Astrocyte (in vitro differentiated cells and primary cell): ENCODE measurements at regions not wholly inside any gene's neighbourhood (a gene's known extent, or its start where the extent isn't known, plus 50 kb on each side); places are given as distances from the start of the nearest gene placed in this dataset.

Experiments used
- DNase-seq: peaks from one replicate; pipeline ENCODE4 v3.0.0-alpha.2; 2010; ENCODE audit warnings: low read depth
- FAIRE-seq: peaks from 2 replicates; lab custom pipeline; 2011; peaks lifted over from hg19 to GRCh38; lab: Jason Lieb, UNC
- H2AFZ ChIP-seq: 2 replicates; pipeline ENCODE4 v1.6.0; 2012; ENCODE audit warnings: low read depth, low read length, inconsistent platforms
- H3K27ac ChIP-seq: 2 replicates; pipeline ENCODE4 v1.5.1; 2011; ENCODE audit warnings: low read depth, low read length, inconsistent platforms
- H3K27me3 ChIP-seq: 2 replicates; pipeline ENCODE4 v1.6.0; 2011; ENCODE audit warnings: low read length, inconsistent platforms; ENCODE audit not compliant: insufficient read depth
- H3K36me3 ChIP-seq: 2 replicates; pipeline ENCODE4 v1.5.1; 2011; ENCODE audit warnings: low read length, inconsistent platforms; ENCODE audit not compliant: insufficient read depth
- H3K4me1 ChIP-seq: 2 replicates; pipeline ENCODE4 v1.5.1; 2011; ENCODE audit warnings: low read length, inconsistent platforms; ENCODE audit not compliant: insufficient read depth
- H3K4me2 ChIP-seq: 2 replicates; pipeline ENCODE4 v1.6.0; 2012; ENCODE audit warnings: low read length, inconsistent platforms
- H3K4me3 ChIP-seq: 2 replicates; pipeline ENCODE4 v1.5.1; 2011; ENCODE audit warnings: low read depth, mild to moderate bottlenecking, low read length, inconsistent platforms; ENCODE audit not compliant: insufficient read depth
- H3K79me2 ChIP-seq: 2 replicates; pipeline ENCODE4 v1.6.0; 2012; ENCODE audit warnings: mild to moderate bottlenecking, low read length, inconsistent platforms; ENCODE audit not compliant: insufficient read depth
- H3K9ac ChIP-seq: 2 replicates; pipeline ENCODE4 v1.6.0; 2012; ENCODE audit warnings: mild to moderate bottlenecking, low read length, inconsistent platforms
- H3K9me3 ChIP-seq: 2 replicates; pipeline ENCODE4 v1.5.1; 2012; ENCODE audit warnings: low read depth, mild to moderate bottlenecking, low read length, inconsistent platforms; ENCODE audit not compliant: insufficient read depth
- H4K20me1 ChIP-seq: 2 replicates; pipeline ENCODE4 v1.6.0; 2012; ENCODE audit warnings: low read length, inconsistent platforms; ENCODE audit not compliant: insufficient read depth
- H3K27ac Mint-ChIP-seq: one replicate; pipeline ENCODE4 v1.8.0; 2021; ENCODE audit warnings: mild to moderate bottlenecking, mixed read lengths; ENCODE audit not compliant: unreplicated experiment
- H3K27me3 Mint-ChIP-seq: one replicate; pipeline ENCODE4 v1.8.0; 2021; ENCODE audit warnings: low read depth, mixed read lengths; ENCODE audit not compliant: unreplicated experiment
- H3K36me3 Mint-ChIP-seq: one replicate; pipeline ENCODE4 v1.8.0; 2021; ENCODE audit warnings: low read depth, mixed read lengths; ENCODE audit not compliant: unreplicated experiment
- H3K4me1 Mint-ChIP-seq: one replicate; pipeline ENCODE4 v1.8.0; 2021; ENCODE audit warnings: low read depth, mixed read lengths; ENCODE audit not compliant: unreplicated experiment
- H3K4me3 Mint-ChIP-seq: one replicate; pipeline ENCODE4 v1.8.0; 2021; ENCODE audit warnings: mild to moderate bottlenecking, moderate library complexity, mixed read lengths; ENCODE audit not compliant: unreplicated experiment
- H3K9me3 Mint-ChIP-seq: one replicate; pipeline ENCODE4 v1.8.0; 2021; ENCODE audit warnings: mild to moderate bottlenecking, mixed read lengths; ENCODE audit not compliant: unreplicated experiment
- EZH2 ChIP-seq: IDR thresholded peaks from 2 replicates; pipeline ENCODE4 v1.6.1; 2012; ENCODE audit warnings: mild to moderate bottlenecking, low read length, inconsistent platforms; ENCODE audit not compliant: insufficient read depth
- TF ChIP-seq, protein P1 (sequence below): IDR thresholded peaks from 2 replicates; pipeline ENCODE4 v1.5.1; 2011; ENCODE audit warnings: low read depth, mild to moderate bottlenecking, inconsistent platforms, low read length, moderate library complexity; ENCODE audit not compliant: insufficient read depth

DNA sequence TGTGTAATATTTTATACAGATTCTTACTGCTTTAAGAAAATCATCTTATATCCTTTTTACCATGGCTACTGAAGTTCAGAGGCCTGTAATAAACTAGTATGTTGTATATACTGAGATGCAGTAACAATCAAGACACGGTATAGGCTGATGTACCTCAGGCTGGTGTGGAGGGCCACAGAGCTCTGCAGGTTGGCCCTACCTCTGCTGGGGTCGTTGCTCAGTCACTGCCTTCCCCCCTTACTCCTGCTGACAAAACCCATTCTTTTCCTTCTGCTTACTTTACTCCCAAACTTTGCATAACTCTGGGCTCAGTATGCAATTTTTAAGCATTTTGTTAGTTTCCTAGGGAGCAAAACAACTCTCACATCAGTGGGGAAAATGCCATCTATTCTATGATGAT lies 200.1 kb upstream of the FOXP2 start:
- no peak for DNase-seq
- Mint-ChIP-seq H3K36me3 (no peaks in the 10 kb centered on the region), H3K4me1 (peaks cover 4% of the 10 kb centered on the region), H3K27ac (no peak overlapping the region), H3K27me3 (peaks cover 2% of the 10 kb centered on the region), H3K4me3 (no peak overlapping the region), H3K9me3 (no peaks in the 10 kb centered on the region)
- H3K4me3 ChIP-seq: no peak overlapping the region
- no peak overlapping the region for H2AFZ ChIP-seq
- no peak overlapping the region for H3K4me2 ChIP-seq
- no peaks in the 10 kb centered on the region for H3K27me3 ChIP-seq
- H3K79me2 ChIP-seq: no peaks in the 10 kb centered on the region
- no peaks in the 10 kb centered on the region for H4K20me1 ChIP-seq
- no peak for FAIRE-seq
- TF ChIP-seq EZH2: no peak
- TF ChIP-seq, protein P1, sequence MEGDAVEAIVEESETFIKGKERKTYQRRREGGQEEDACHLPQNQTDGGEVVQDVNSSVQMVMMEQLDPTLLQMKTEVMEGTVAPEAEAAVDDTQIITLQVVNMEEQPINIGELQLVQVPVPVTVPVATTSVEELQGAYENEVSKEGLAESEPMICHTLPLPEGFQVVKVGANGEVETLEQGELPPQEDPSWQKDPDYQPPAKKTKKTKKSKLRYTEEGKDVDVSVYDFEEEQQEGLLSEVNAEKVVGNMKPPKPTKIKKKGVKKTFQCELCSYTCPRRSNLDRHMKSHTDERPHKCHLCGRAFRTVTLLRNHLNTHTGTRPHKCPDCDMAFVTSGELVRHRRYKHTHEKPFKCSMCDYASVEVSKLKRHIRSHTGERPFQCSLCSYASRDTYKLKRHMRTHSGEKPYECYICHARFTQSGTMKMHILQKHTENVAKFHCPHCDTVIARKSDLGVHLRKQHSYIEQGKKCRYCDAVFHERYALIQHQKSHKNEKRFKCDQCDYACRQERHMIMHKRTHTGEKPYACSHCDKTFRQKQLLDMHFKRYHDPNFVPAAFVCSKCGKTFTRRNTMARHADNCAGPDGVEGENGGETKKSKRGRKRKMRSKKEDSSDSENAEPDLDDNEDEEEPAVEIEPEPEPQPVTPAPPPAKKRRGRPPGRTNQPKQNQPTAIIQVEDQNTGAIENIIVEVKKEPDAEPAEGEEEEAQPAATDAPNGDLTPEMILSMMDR: no peak
- H3K9ac ChIP-seq: no peak overlapping the region
- no peaks in the 10 kb centered on the region for H3K9me3 ChIP-seq
- no peaks in the 10 kb centered on the region for H3K4me1 ChIP-seq
- no peak overlapping the region for H3K27ac ChIP-seq
- no peaks in the 10 kb centered on the region for H3K36me3 ChIP-seq

- Histone ChIP-seq H3K27ac (no peak overlapping the region), H3K4me1 (no peaks in the 10 kb centered on the region), H3K27me3 (no peaks in the 10 kb centered on the region), H3K79me2 (no peaks in the 10 kb centered on the region), H2AFZ (no peak overlapping the region), H3K9ac (no peak overlapping the region), H3K36me3 (no peaks in the 10 kb centered on the region), H3K9me3 (no peaks in the 10 kb centered on the region), H3K4me3 (no peak overlapping the region), H3K4me2 (no peak overlapping the region), H4K20me1 (no peaks in the 10 kb centered on the region)
- TF ChIP-seq, protein P1: no peak
- TF ChIP-seq EZH2: no peak
- H3K4me3 Mint-ChIP-seq: no peak overlapping the region
- no peaks in the 10 kb centered on the region for H3K36me3 Mint-ChIP-seq
- DNase-seq: peak; percentile 23
- FAIRE-seq: no peak
- peaks cover 2% of the 10 kb centered on the region for H3K27me3 Mint-ChIP-seq
- peaks cover 4% of the 10 kb centered on the region for H3K4me1 Mint-ChIP-seq
- H3K27ac Mint-ChIP-seq: no peak overlapping the region
- H3K9me3 Mint-ChIP-seq: peaks cover 6% of the 10 kb centered on the region
Measured at GRCh38 chr7:114212721-114213429, 201.7 kb upstream of the FOXP2 start.

GRCh38 chr7:114209968-114210367 lies 204.6 kb upstream of the FOXP2 start:
- no peaks in the 10 kb centered on the region for H3K36me3 ChIP-seq
- no peak for DNase-seq
- H3K4me1 Mint-ChIP-seq: peaks cover 4% of the 10 kb centered on the region

More at GRCh38 chr7:114209968-114210367, 204.6 kb upstream of the FOXP2 start:
- H3K4me3 ChIP-seq: no peak overlapping the region
- TF ChIP-seq, protein P1: no peak
- no peak for TF ChIP-seq EZH2
- no peaks in the 10 kb centered on the region for H3K79me2 ChIP-seq
- FAIRE-seq: no peak
- no peaks in the 10 kb centered on the region for H4K20me1 ChIP-seq
- peaks cover 7% of the 10 kb centered on the region for H3K9me3 Mint-ChIP-seq
- H3K4me1 ChIP-seq: no peaks in the 10 kb centered on the region
- H3K27me3 Mint-ChIP-seq: peaks cover 2% of the 10 kb centered on the region
- H3K9ac ChIP-seq: no peak overlapping the region
- no peak overlapping the region for H3K4me2 ChIP-seq
- no peak overlapping the region for H3K27ac ChIP-seq
- no peaks in the 10 kb centered on the region for H3K36me3 Mint-ChIP-seq
- H3K9me3 ChIP-seq: no peaks in the 10 kb centered on the region
- H3K27ac Mint-ChIP-seq: no peak overlapping the region
- H3K27me3 ChIP-seq: no peaks in the 10 kb centered on the region
- no peak overlapping the region for H2AFZ ChIP-seq
- H3K4me3 Mint-ChIP-seq: no peak overlapping the region
